WTC11 (cell line): ENCODE measurements at regions not wholly inside any gene's neighbourhood (a gene's known extent, or its start where the extent isn't known, plus 50 kb on each side); places are given as distances from the start of the nearest gene placed in this dataset.

Source experiments
- TCF7 ChIP-seq: sonication (generic); formaldehyde crosslinking; IDR thresholded peaks from 2 replicates; pipeline ENCODE4 v1.8.0; 2022; ENCODE audit warnings: mild to moderate bottlenecking, low read depth, missing genetic modification reagents, moderate library complexity
- ZNF232 ChIP-seq: sonication (generic); formaldehyde crosslinking; IDR thresholded peaks from 2 replicates; pipeline ENCODE4 v1.8.0; 2022; ENCODE audit warnings: mild to moderate bottlenecking, missing genetic modification reagents
- TF ChIP-seq, protein P1 (sequence below): fragments of 200-600 bp; IDR thresholded peaks from 2 replicates; pipeline ENCODE4 v1.8.0; 2022; ENCODE audit warnings: antibody characterized with exemption

DNA sequence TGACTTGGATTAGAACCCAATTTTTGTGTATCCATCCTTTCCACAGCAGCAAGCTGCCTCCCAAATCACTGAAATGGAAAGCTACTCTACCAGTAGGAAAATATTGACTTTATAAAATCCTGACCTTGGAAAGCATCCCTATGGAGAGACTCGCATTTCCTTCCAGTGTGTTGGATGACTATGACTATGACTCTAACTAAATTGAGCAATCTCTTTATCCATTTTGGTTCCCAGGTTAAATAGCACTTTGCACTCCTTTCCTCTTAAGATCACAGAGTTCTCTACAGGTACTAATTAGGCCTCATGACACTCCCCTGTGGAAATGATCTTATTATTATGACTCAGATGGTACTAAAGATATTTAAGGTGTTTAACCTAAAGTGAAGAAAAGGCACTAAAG is 431.8 kb downstream of the PPARGC1A start:
- TF ChIP-seq, protein P1, sequence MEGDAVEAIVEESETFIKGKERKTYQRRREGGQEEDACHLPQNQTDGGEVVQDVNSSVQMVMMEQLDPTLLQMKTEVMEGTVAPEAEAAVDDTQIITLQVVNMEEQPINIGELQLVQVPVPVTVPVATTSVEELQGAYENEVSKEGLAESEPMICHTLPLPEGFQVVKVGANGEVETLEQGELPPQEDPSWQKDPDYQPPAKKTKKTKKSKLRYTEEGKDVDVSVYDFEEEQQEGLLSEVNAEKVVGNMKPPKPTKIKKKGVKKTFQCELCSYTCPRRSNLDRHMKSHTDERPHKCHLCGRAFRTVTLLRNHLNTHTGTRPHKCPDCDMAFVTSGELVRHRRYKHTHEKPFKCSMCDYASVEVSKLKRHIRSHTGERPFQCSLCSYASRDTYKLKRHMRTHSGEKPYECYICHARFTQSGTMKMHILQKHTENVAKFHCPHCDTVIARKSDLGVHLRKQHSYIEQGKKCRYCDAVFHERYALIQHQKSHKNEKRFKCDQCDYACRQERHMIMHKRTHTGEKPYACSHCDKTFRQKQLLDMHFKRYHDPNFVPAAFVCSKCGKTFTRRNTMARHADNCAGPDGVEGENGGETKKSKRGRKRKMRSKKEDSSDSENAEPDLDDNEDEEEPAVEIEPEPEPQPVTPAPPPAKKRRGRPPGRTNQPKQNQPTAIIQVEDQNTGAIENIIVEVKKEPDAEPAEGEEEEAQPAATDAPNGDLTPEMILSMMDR: no peak
- TF ChIP-seq ZNF232 (no peak), TCF7 (CRISPR knock-in tag) (no peak)
